Suprapubic skin (tissue), 3 donors: ENCODE measurements at regions not wholly inside any gene's neighbourhood (a gene's known extent, or its start where the extent isn't known, plus 50 kb on each side); places are given as distances from the start of the nearest gene placed in this dataset.

ENCODE experiments used
- CTCF ChIP-seq, 2 donors: fragments of 200-600 bp in 1 of 2; fragments of 450-650 bp in 1 of 2; sonication (generic) in 1 of 2; IDR thresholded peaks; one replicate each; pipeline ENCODE4 v1.5.1; 2016 to 2019; ENCODE audit warnings: antibody characterized with exemption in 2 of 2, mild to moderate bottlenecking in 1 of 2, moderate library complexity in 1 of 2
- POLR2AphosphoS5 ChIP-seq, 3 donors: sonication (generic); formaldehyde crosslinking; IDR thresholded peaks; one replicate each; pipeline ENCODE4 v1.6.1; 2017; ENCODE audit warnings: antibody characterized with exemption in 3 of 3

- TF ChIP-seq CTCF (IDR thresholded peaks at IDR 0.05) (no peak), POLR2AphosphoS5 (IDR thresholded peaks at IDR 0.05) (no peak)
Measured at GRCh38 chr1:30388386-30388785, 335.0 kb downstream of the MATN1 start.
